Karpas-422 (cell line): ENCODE measurements at regions not wholly inside any gene's neighbourhood (a gene's known extent, or its start where the extent isn't known, plus 50 kb on each side); places are given as distances from the start of the nearest gene placed in this dataset.

Source experiments
- DNase-seq: peaks from one replicate; pipeline ENCODE4 v3.0.0-alpha.2; 2015
- H2AFZ ChIP-seq: fragments of 200-600 bp; sonication (generic); 2 replicates; pipeline ENCODE4 v1.6.1; 2014; ENCODE audit warnings: antibody characterized with exemption, low read length, mixed read lengths
- H3K27ac ChIP-seq: fragments of 200-600 bp; sonication (generic); 2 replicates; pipeline ENCODE4 v1.5.1; 2014; ENCODE audit warnings: mild to moderate bottlenecking, low read length, moderate library complexity
- H3K27me3 ChIP-seq: fragments of 200-600 bp; sonication (generic); 2 replicates; pipeline ENCODE4 v1.6.1; 2014; ENCODE audit warnings: low read length, mixed read lengths
- H3K36me3 ChIP-seq: fragments of 200-600 bp; sonication (generic); 2 replicates; pipeline ENCODE4 v1.6.1; 2014; ENCODE audit warnings: low read length, mixed read lengths; ENCODE audit not compliant: insufficient read depth
- H3K4me1 ChIP-seq: fragments of 200-600 bp; sonication (generic); 2 replicates; pipeline ENCODE4 v1.6.1; 2014; ENCODE audit warnings: mild to moderate bottlenecking, low read length, mixed read lengths
- H3K4me2 ChIP-seq: fragments of 200-600 bp; sonication (generic); 2 replicates; pipeline ENCODE4 v1.6.1; 2014; ENCODE audit warnings: low read length, low read depth, mild to moderate bottlenecking; ENCODE audit not compliant: poor library complexity, severe bottlenecking
- H3K4me3 ChIP-seq: fragments of 200-600 bp; sonication (generic); 2 replicates; pipeline ENCODE4 v1.5.1; 2014; ENCODE audit warnings: mild to moderate bottlenecking, antibody characterized with exemption, low read length, mixed read lengths
- H3K79me2 ChIP-seq: fragments of 200-600 bp; sonication (generic); 2 replicates; pipeline ENCODE4 v1.6.1; 2014; ENCODE audit warnings: mild to moderate bottlenecking, low read length, mixed read lengths
- H3K9ac ChIP-seq: fragments of 200-600 bp; sonication (generic); 2 replicates; pipeline ENCODE4 v1.6.0; 2014; ENCODE audit warnings: low read length
- H3K9me2 ChIP-seq: fragments of 200-600 bp; sonication (generic), shearing (Covaris generic); replicated peaks from 2 replicates; pipeline ENCODE4 v1.6.0; 2014; ENCODE audit warnings: mild to moderate bottlenecking, low read length, moderate library complexity; ENCODE audit not compliant: insufficient read depth
- H3K9me3 ChIP-seq: fragments of 300-700, 200-600 bp; sonication (generic); 2 replicates; pipeline ENCODE4 v1.6.1; 2014; ENCODE audit warnings: low read length, mixed read lengths
- H4K20me1 ChIP-seq: fragments of 200-600 bp; sonication (generic); 2 replicates; pipeline ENCODE4 v1.6.1; 2014; ENCODE audit warnings: mild to moderate bottlenecking, antibody characterized with exemption, low read length, low read depth; ENCODE audit not compliant: insufficient read depth

- H3K9me3 ChIP-seq, result no peaks in the 10 kb centered on the region
- no peaks in the 10 kb centered on the region for H4K20me1 ChIP-seq
- H3K79me2 ChIP-seq, result no peaks in the 10 kb centered on the region
- H3K36me3 ChIP-seq, result no peaks in the 10 kb centered on the region
- H3K27ac ChIP-seq, result no peak overlapping the region
- no peak overlapping the region for H3K4me2 ChIP-seq
- no peaks in the 10 kb centered on the region for H3K9me2 ChIP-seq
- H3K9ac ChIP-seq, result no peak overlapping the region
- no peak overlapping the region for H2AFZ ChIP-seq
- no peaks in the 10 kb centered on the region for H3K27me3 ChIP-seq
- no peaks in the 10 kb centered on the region for H3K4me1 ChIP-seq
- H3K4me3 ChIP-seq, result no peak overlapping the region
- peak; percentile 52 for DNase-seq
Measured at GRCh38 chr13:60654415-60654814, 257.4 kb downstream of the TDRD3 start.

- no peaks in the 10 kb centered on the region for H3K9me2 ChIP-seq
- no peak overlapping the region for H3K4me3 ChIP-seq
- H3K4me1 ChIP-seq, result no peaks in the 10 kb centered on the region
- H3K9ac ChIP-seq, result no peak overlapping the region
- H2AFZ ChIP-seq, result no peak overlapping the region
- no peaks in the 10 kb centered on the region for H3K9me3 ChIP-seq
- H3K4me2 ChIP-seq, result no peak overlapping the region
- DNase-seq, result no peak
- H3K36me3 ChIP-seq, result no peaks in the 10 kb centered on the region
- H4K20me1 ChIP-seq, result no peaks in the 10 kb centered on the region
- H3K27me3 ChIP-seq, result no peaks in the 10 kb centered on the region
- no peaks in the 10 kb centered on the region for H3K79me2 ChIP-seq
- no peak overlapping the region for H3K27ac ChIP-seq
Measured at GRCh38 chr13:60647547-60647946, 250.5 kb downstream of the TDRD3 start.

GRCh38 chr13:60646620-60647019, 249.6 kb downstream of the TDRD3 start:
- Histone ChIP-seq H4K20me1 (no peaks in the 10 kb centered on the region), H3K4me1 (no peaks in the 10 kb centered on the region), H2AFZ (no peak overlapping the region), H3K9me3 (no peaks in the 10 kb centered on the region), H3K4me3 (no peak overlapping the region), H3K9ac (no peak overlapping the region), H3K36me3 (no peaks in the 10 kb centered on the region), H3K79me2 (no peaks in the 10 kb centered on the region), H3K27me3 (no peaks in the 10 kb centered on the region), H3K4me2 (no peak overlapping the region), H3K9me2 (no peaks in the 10 kb centered on the region), H3K27ac (no peak overlapping the region)
- DNase-seq, result no peak

- H3K9ac ChIP-seq, result no peak overlapping the region
- no peaks in the 10 kb centered on the region for H3K4me1 ChIP-seq
- H3K36me3 ChIP-seq, result no peaks in the 10 kb centered on the region
- no peak overlapping the region for H3K27ac ChIP-seq
- no peaks in the 10 kb centered on the region for H3K79me2 ChIP-seq
- H3K27me3 ChIP-seq, result no peaks in the 10 kb centered on the region
- no peak for DNase-seq
- no peaks in the 10 kb centered on the region for H3K9me3 ChIP-seq
- H3K9me2 ChIP-seq, result no peaks in the 10 kb centered on the region
- H4K20me1 ChIP-seq, result no peaks in the 10 kb centered on the region
- no peak overlapping the region for H3K4me3 ChIP-seq
- H2AFZ ChIP-seq, result no peak overlapping the region
- no peak overlapping the region for H3K4me2 ChIP-seq
Measured at GRCh38 chr13:60645676-60646075, 248.7 kb downstream of the TDRD3 start.

- no peaks in the 10 kb centered on the region for H3K9me3 ChIP-seq
- no peaks in the 10 kb centered on the region for H3K36me3 ChIP-seq
- H2AFZ ChIP-seq, result no peak overlapping the region
- no peaks in the 10 kb centered on the region for H4K20me1 ChIP-seq
- no peaks in the 10 kb centered on the region for H3K9me2 ChIP-seq
- H3K27ac ChIP-seq, result no peak overlapping the region
- no peaks in the 10 kb centered on the region for H3K4me1 ChIP-seq
- no peak overlapping the region for H3K4me2 ChIP-seq
- H3K9ac ChIP-seq, result no peak overlapping the region
- H3K27me3 ChIP-seq, result no peaks in the 10 kb centered on the region
- H3K79me2 ChIP-seq, result no peaks in the 10 kb centered on the region
- H3K4me3 ChIP-seq, result no peak overlapping the region
- no peak for DNase-seq
Measured at GRCh38 chr13:60642552-60642951, 245.5 kb downstream of the TDRD3 start.

GRCh38 chr13:60629158-60629557, 232.1 kb downstream of the TDRD3 start:
- H3K79me2 ChIP-seq, result no peaks in the 10 kb centered on the region
- H3K4me2 ChIP-seq, result no peak overlapping the region
- H3K27ac ChIP-seq, result no peak overlapping the region
- H3K9me3 ChIP-seq, result no peaks in the 10 kb centered on the region
- no peaks in the 10 kb centered on the region for H3K9me2 ChIP-seq
- H3K4me3 ChIP-seq, result no peak overlapping the region
- H3K27me3 ChIP-seq, result no peaks in the 10 kb centered on the region
- no peaks in the 10 kb centered on the region for H3K36me3 ChIP-seq
- H4K20me1 ChIP-seq, result no peaks in the 10 kb centered on the region
- no peaks in the 10 kb centered on the region for H3K4me1 ChIP-seq
- H3K9ac ChIP-seq, result no peak overlapping the region
- no peak for DNase-seq
- H2AFZ ChIP-seq, result no peak overlapping the region

- Histone ChIP-seq H3K9me2 (no peaks in the 10 kb centered on the region), H3K27ac (no peak overlapping the region), H3K4me3 (no peak overlapping the region), H2AFZ (no peak overlapping the region), H3K4me1 (no peaks in the 10 kb centered on the region), H3K4me2 (no peak overlapping the region), H3K27me3 (no peaks in the 10 kb centered on the region), H3K9ac (no peak overlapping the region), H4K20me1 (no peaks in the 10 kb centered on the region), H3K36me3 (no peaks in the 10 kb centered on the region), H3K9me3 (no peaks in the 10 kb centered on the region), H3K79me2 (no peaks in the 10 kb centered on the region)
- DNase-seq, result peak; percentile 79
Measured at GRCh38 chr13:60627071-60627686, 230.2 kb downstream of the TDRD3 start.
